Endothelial cell of umbilical vein (primary cell): ENCODE measurements at regions not wholly inside any gene's neighbourhood (a gene's known extent, or its start where the extent isn't known, plus 50 kb on each side); places are given as distances from the start of the nearest gene placed in this dataset.

Experiments used
- BruUV-seq: library from RNA; stranded (reverse); fragments of 400-500 nt; replicated peaks from 2 replicates; lab custom pipeline; 2021; lab: Mats Ljungman, UMichigan
- CTCF ChIA-PET: fragments of 300-600, 350-600 bp; sonication (Branson Sonifier 250); formaldehyde crosslinking; loops from one replicate; lab custom pipeline; 2021; ENCODE audit warnings: antibody characterized with exemption, inconsistent platforms; lab: Charles Lee
- POLR2A ChIA-PET: fragments of 300-600, 350-600 bp; sonication (Branson Sonifier 250); formaldehyde crosslinking; loops from one replicate; lab custom pipeline; 2021; ENCODE audit warnings: antibody characterized with exemption, inconsistent platforms; lab: Charles Lee
- DNase-seq: peaks from one replicate; pipeline ENCODE4 v3.0.0-alpha.2; 2011; ENCODE audit warnings: low read depth, low spot score
- FAIRE-seq: peaks from 2 replicates; lab custom pipeline; 2011; peaks lifted over from hg19 to GRCh38; lab: Jason Lieb, UNC
- H2AFZ ChIP-seq: 2 replicates; pipeline ENCODE4 v1.6.0; 2012; ENCODE audit warnings: low read depth, low read length, control low read depth, inconsistent platforms
- H3K27ac ChIP-seq: 2 replicates; pipeline ENCODE4 v1.5.1; 2011; ENCODE audit warnings: low read depth, mild to moderate bottlenecking, control low read depth, low read length, moderate library complexity; ENCODE audit not compliant: insufficient read depth
- H3K27me3 ChIP-seq, 2 experiments: 2 replicates each; pipeline versions ENCODE4 v1.6.0 to v1.6.1; 2011; ENCODE audit warnings: low read length in 2 of 2, mixed read lengths in 1 of 2; ENCODE audit not compliant: control insufficient read depth in 2 of 2, insufficient read depth in 2 of 2
- H3K36me3 ChIP-seq, 2 experiments: 2 replicates in 1 of 2; 3 replicates in 1 of 2; pipeline ENCODE4 v1.5.1; 2011; ENCODE audit warnings: low read length in 2 of 2, mild to moderate bottlenecking in 1 of 2, moderate library complexity in 1 of 2; ENCODE audit not compliant: control insufficient read depth in 2 of 2, insufficient read depth in 2 of 2; ENCODE audit errors: extremely low read depth in 1 of 2
- H3K4me1 ChIP-seq: 3 replicates; pipeline ENCODE4 v1.5.1; 2011; ENCODE audit warnings: mild to moderate bottlenecking, low read length; ENCODE audit not compliant: control insufficient read depth, insufficient read depth; ENCODE audit errors: extremely low read depth
- H3K4me2 ChIP-seq: 2 replicates; pipeline ENCODE4 v1.6.1; 2011; ENCODE audit warnings: low read length, control low read depth, mixed read lengths; ENCODE audit not compliant: insufficient read depth
- H3K4me3 ChIP-seq, 3 experiments: fragments of 200-600 bp in 1 of 3; sonication (generic), shearing (Covaris generic) in 1 of 3; replicated peaks in 1 of 3; 2 replicates each; pipeline ENCODE4 v1.5.1; 2011 to 2016; ENCODE audit warnings: control low read depth in 3 of 3, low read length in 3 of 3, mild to moderate bottlenecking in 2 of 3, inconsistent platforms in 1 of 3, low read depth in 1 of 3, moderate library complexity in 1 of 3; ENCODE audit not compliant: insufficient read depth in 1 of 3
- H3K79me2 ChIP-seq: 2 replicates; pipeline ENCODE4 v1.6.0; 2012; ENCODE audit warnings: low read length, inconsistent platforms; ENCODE audit not compliant: control insufficient read depth, insufficient read depth
- H3K9ac ChIP-seq: replicated peaks from 2 replicates; pipeline ENCODE3; 2011; ENCODE audit warnings: low read length, control low read depth; ENCODE audit not compliant: insufficient read depth; ENCODE audit errors: extremely low read depth
- H3K9me1 ChIP-seq: replicated peaks from 3 replicates; pipeline ENCODE4 v1.6.0; 2011; ENCODE audit warnings: mild to moderate bottlenecking, low read length; ENCODE audit not compliant: control insufficient read depth, insufficient read depth; ENCODE audit errors: extremely low read depth
- H3K9me3 ChIP-seq: replicated peaks from 2 replicates; pipeline ENCODE4 v1.5.1; 2012; ENCODE audit warnings: low read length, inconsistent platforms; ENCODE audit not compliant: control insufficient read depth, insufficient read depth
- H4K20me1 ChIP-seq: replicated peaks from 2 replicates; pipeline ENCODE3; 2011; ENCODE audit warnings: mild to moderate bottlenecking, low read length; ENCODE audit not compliant: control insufficient read depth, insufficient read depth; ENCODE audit errors: extremely low read depth
- EZH2 ChIP-seq: IDR thresholded peaks from 2 replicates; pipeline ENCODE4 v1.6.1; 2012; ENCODE audit warnings: borderline replicate concordance, low read depth, mild to moderate bottlenecking, moderate library complexity, low read length, inconsistent platforms; ENCODE audit not compliant: severe bottlenecking
- FOS ChIP-seq: IDR thresholded peaks from 2 replicates; pipeline ENCODE4 v1.6.1; 2011; ENCODE audit warnings: mild to moderate bottlenecking, low read length, moderate library complexity, borderline replicate concordance; ENCODE audit not compliant: insufficient read depth
- JUN ChIP-seq: IDR thresholded peaks from 2 replicates; pipeline ENCODE4 v1.6.1; 2011; ENCODE audit warnings: borderline replicate concordance, low read depth; ENCODE audit not compliant: insufficient read length, insufficient read depth
- MYC ChIP-seq: IDR thresholded peaks from one replicate; pipeline ENCODE4 v1.6.1; 2011; ENCODE audit warnings: mild to moderate bottlenecking, low read depth, low read length
- dilution Hi-C: fragments of 300-500 bp; cut with MboI; formaldehyde crosslinking; loops from one replicate; pipeline ENCODE4 v1.15.0; 2019; ENCODE audit warnings: low sequenced_read_pairs; ENCODE audit not compliant: extremely low pct_ligation_motif_present
- intact Hi-C: fragments of 100-400 bp; cut with micrococcal nuclease; formaldehyde crosslinking; loops from one replicate; pipeline ENCODE4 v1.10.0; 2022
- TF ChIP-seq, protein P1 (sequence below), 2 donors: IDR thresholded peaks; 1 replicate in 1 of 2; 2 replicates in 1 of 2; pipeline ENCODE4 v1.5.1; 2011; ENCODE audit warnings: low read length in 2 of 2, mild to moderate bottlenecking in 2 of 2, moderate library complexity in 2 of 2, control low read depth in 1 of 2, inconsistent platforms in 1 of 2, low read depth in 1 of 2; ENCODE audit not compliant: insufficient read depth in 1 of 2; ENCODE audit errors: extremely low read depth in 1 of 2
- TF ChIP-seq, protein P2 (sequence below): IDR thresholded peaks from 2 replicates; pipeline ENCODE4 v1.6.1; 2011; ENCODE audit not compliant: insufficient read depth, insufficient read length

DNA sequence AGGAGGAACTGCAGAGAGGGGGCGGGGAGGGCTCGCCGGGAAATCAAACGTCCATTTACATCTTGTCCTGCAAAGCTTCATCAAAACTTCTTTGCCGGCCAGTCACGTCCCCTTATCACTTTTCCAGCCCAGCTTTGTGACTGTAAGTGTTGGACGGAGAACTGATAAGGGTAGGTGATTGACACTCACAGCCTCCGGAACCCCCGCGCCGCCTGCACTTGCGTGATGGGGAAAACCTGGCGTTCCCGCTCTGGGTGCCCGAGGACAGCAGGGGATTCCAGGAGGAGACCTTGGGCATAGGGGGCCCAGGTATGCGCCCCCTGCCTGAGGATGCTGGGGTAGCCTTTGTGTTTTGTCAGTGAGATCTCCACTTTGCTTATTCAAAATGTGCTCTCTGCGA, 72.8 kb upstream of the ANKRD34C start:
- no peak overlapping the region for H2AFZ ChIP-seq
- FAIRE-seq, result no peak
- H3K27me3 ChIP-seq, result peaks cover 0 to 3% of the 10 kb centered on the region in 2 experiments
- no peaks in the 10 kb centered on the region for H3K9me1 ChIP-seq
- no peaks in the 10 kb centered on the region for H3K9me3 ChIP-seq
- no peak overlapping the region for H3K9ac ChIP-seq
- dilution Hi-C loops, result no loop called here
- TF ChIP-seq JUN (no peak), EZH2 (peak; percentile 33), FOS (no peak), MYC (no peak)
- TF ChIP-seq, protein P1, sequence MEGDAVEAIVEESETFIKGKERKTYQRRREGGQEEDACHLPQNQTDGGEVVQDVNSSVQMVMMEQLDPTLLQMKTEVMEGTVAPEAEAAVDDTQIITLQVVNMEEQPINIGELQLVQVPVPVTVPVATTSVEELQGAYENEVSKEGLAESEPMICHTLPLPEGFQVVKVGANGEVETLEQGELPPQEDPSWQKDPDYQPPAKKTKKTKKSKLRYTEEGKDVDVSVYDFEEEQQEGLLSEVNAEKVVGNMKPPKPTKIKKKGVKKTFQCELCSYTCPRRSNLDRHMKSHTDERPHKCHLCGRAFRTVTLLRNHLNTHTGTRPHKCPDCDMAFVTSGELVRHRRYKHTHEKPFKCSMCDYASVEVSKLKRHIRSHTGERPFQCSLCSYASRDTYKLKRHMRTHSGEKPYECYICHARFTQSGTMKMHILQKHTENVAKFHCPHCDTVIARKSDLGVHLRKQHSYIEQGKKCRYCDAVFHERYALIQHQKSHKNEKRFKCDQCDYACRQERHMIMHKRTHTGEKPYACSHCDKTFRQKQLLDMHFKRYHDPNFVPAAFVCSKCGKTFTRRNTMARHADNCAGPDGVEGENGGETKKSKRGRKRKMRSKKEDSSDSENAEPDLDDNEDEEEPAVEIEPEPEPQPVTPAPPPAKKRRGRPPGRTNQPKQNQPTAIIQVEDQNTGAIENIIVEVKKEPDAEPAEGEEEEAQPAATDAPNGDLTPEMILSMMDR (IDR thresholded peaks at IDR 0.05; ENCODE audit: extremely low read depth in 1 of 2, insufficient read depth in 1 of 2, low read depth in 1 of 2, low read length in 2 of 2), result peak in 1 of 2 donors; percentile 9
- TF ChIP-seq, protein P2, sequence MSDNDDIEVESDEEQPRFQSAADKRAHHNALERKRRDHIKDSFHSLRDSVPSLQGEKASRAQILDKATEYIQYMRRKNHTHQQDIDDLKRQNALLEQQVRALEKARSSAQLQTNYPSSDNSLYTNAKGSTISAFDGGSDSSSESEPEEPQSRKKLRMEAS, result no peak
- BruUV-seq, result no TSS peak
- CTCF ChIA-PET, result interaction anchor here (1.5 kb wide), 1 partner anchor 25 kb away, joined by 4 read pairs; no protein-coding TSS in a partner anchor
- H3K79me2 ChIP-seq, result no peaks in the 10 kb centered on the region
- no peak overlapping the region for H3K4me3 ChIP-seq
- H3K36me3 ChIP-seq, result no peaks in the 10 kb centered on the region
- H3K4me1 ChIP-seq, result no peaks in the 10 kb centered on the region
- intact Hi-C loops, result no loop called here
- DNase-seq, result no peak
- no peak overlapping the region for H3K4me2 ChIP-seq
- H3K27ac ChIP-seq, result no peak overlapping the region
- H4K20me1 ChIP-seq, result no peaks in the 10 kb centered on the region
- POLR2A ChIA-PET, result no interaction called here
